ENCODE measurements at regions not wholly inside any gene's neighbourhood (a gene's known extent, or its start where the extent isn't known, plus 50 kb on each side); places are given as distances from the start of the nearest gene placed in this dataset.

DNA sequence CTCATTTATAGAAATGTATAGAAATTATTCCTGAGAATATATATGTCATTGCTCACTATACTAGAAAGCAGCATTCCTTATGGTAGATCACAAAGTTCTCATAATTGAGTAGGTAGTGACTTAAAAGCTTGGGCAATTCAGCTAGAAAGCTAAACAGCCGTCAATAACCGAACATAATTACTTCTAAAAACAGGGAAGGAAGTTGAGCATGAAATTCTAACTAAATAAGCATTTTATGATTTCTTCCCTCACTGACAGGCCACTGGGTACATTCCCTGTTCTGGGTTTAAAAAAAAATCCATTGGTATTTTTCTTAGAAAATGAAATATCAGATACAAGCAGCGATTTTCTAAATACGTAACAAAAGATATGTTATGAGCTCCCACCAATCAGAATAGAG, 91.1 kb upstream of the DAB2 start:
- Histone ChIP-seq H4K20me1 (ENCODE audit: low read length) (no peaks in the 10 kb centered on the region), H2AFZ (ENCODE audit: low read length) (no peak overlapping the region), H3K9ac (ENCODE audit: low read length) (no peak overlapping the region), H3K36me3 (ENCODE audit: low read depth, low read length) (no peaks in the 10 kb centered on the region), H3K27ac (ENCODE audit: low read length) (no peak overlapping the region), H3K4me2 (ENCODE audit: low read length) (no peak overlapping the region), H3K9me2 (replicated peaks; ENCODE audit: low read length) (no peaks in the 10 kb centered on the region), H3F3A (ENCODE audit: low read length, unreplicated experiment) (no peaks in the 10 kb centered on the region), H3K4me3 (ENCODE audit: low read length) (no peak overlapping the region), H3K27me3 (ENCODE audit: low read length) (no peaks in the 10 kb centered on the region), H3K79me2 (ENCODE audit: low read length) (no peaks in the 10 kb centered on the region), H3K9me3 (ENCODE audit: low read length) (no peaks in the 10 kb centered on the region), H3K4me1 (ENCODE audit: insufficient read depth, low read length) (peaks cover 54% of the 10 kb centered on the region)
- CTCF ChIA-PET = no interaction called here
- DNase-seq = no peak
- TF ChIP-seq CTCF (conservative IDR thresholded peaks at IDR 0.05; ENCODE audit: low read depth, low read length) = no peak
- no peak for TF ChIP-seq EZH2 (IDR thresholded peaks at IDR 0.05; ENCODE audit: low read length, unreplicated experiment)
- no peak for TF ChIP-seq EZH2phosphoT487 (IDR thresholded peaks at IDR 0.05; ENCODE audit: borderline replicate concordance, low read length)
- no peak for ATAC-seq
- intact Hi-C loops (cut with micrococcal nuclease) = no loop called here
- no TSS peak for BruUV-seq (replicated peaks)
- POLR2A ChIA-PET (ENCODE audit: unreplicated experiment) = no interaction called here

DNA sequence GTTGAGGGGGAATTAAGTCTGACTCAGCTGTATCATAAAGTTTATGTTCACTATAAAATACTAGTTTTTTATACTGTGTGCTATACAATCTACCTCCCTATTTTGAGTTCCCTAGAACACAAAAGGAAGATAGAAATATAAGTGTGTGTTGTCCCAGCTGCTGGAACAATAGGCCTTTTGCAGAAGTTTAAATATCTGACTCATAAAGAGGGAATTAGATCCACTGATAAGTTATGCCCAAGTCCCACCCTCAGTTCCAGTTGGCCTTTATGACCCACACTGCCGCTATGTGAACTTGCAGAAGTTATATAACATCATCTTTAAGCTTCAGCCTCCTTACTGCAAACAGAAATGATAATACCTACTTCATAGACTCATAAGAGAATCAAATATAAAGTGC, 88.5 kb upstream of the DAB2 start:
- no peak overlapping the region for H3K9ac ChIP-seq (ENCODE audit: low read length)
- H3F3A ChIP-seq (ENCODE audit: low read length, unreplicated experiment) = no peaks in the 10 kb centered on the region
- peaks cover 39% of the 10 kb centered on the region for H3K4me1 ChIP-seq (ENCODE audit: insufficient read depth, low read length)
- H3K9me3 ChIP-seq (ENCODE audit: low read length) = no peaks in the 10 kb centered on the region
- POLR2A ChIA-PET (ENCODE audit: unreplicated experiment) = interaction anchor here (0.6 kb wide), 1 partner anchor 11 kb away, joined by 3 read pairs; no protein-coding TSS in a partner anchor
- H3K9me2 ChIP-seq (replicated peaks; ENCODE audit: low read length) = no peaks in the 10 kb centered on the region
- no TSS peak for BruUV-seq (replicated peaks)
- ATAC-seq (peak; percentile 86), DNase-seq (peak; percentile 89)
- no peaks in the 10 kb centered on the region for H3K36me3 ChIP-seq (ENCODE audit: low read depth, low read length)
- H3K27ac ChIP-seq (ENCODE audit: low read length) = peak overlapping the region; percentile 4; the same call in 1 of the 2 replicates
- no peaks in the 10 kb centered on the region for H3K79me2 ChIP-seq (ENCODE audit: low read length)
- TF ChIP-seq CTCF (conservative IDR thresholded peaks at IDR 0.05; ENCODE audit: low read depth, low read length) (no peak), EZH2 (IDR thresholded peaks at IDR 0.05; ENCODE audit: low read length, unreplicated experiment) (no peak)
- H3K4me3 ChIP-seq (ENCODE audit: low read length) = no peak overlapping the region
- H4K20me1 ChIP-seq (ENCODE audit: low read length) = no peaks in the 10 kb centered on the region
- peak overlapping the region; percentile 32 for H3K4me2 ChIP-seq (ENCODE audit: low read length)
- intact Hi-C loops (cut with micrococcal nuclease) = loop anchor here (1.0 to 5.0 kb wide), 2 partner anchors 65 to 91 kb away; partner anchors contain the start of gene DAB2
- no peak overlapping the region for H2AFZ ChIP-seq (ENCODE audit: low read length)
- CTCF ChIA-PET = no interaction called here
- H3K27me3 ChIP-seq (ENCODE audit: low read length) = no peaks in the 10 kb centered on the region

DNA sequence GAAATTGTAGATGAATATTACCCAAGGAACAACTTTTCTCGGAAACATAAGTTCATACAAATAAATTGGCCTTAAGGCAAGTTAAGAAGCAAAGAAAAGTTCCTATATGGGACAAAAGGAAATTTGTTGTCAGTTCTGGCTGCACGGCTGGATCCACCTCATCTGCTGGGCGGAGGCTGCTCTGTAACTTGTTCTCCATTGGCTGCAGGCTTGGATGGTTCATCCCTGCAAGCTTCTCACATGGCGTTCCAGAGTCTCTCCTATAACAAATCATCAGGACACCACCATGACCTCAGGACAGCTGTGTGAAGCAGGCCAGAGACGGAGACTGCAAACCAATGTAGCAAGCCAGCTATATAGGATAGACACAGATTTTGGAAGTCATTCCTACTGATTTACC, 81.4 kb upstream of the DAB2 start:
- Histone ChIP-seq H3K27me3 (ENCODE audit: low read length) (no peaks in the 10 kb centered on the region), H3K9me3 (ENCODE audit: low read length) (no peaks in the 10 kb centered on the region), H3K4me2 (ENCODE audit: low read length) (no peak overlapping the region), H3K79me2 (ENCODE audit: low read length) (no peaks in the 10 kb centered on the region), H4K20me1 (ENCODE audit: low read length) (no peaks in the 10 kb centered on the region), H3K9me2 (replicated peaks; ENCODE audit: low read length) (no peaks in the 10 kb centered on the region), H3K9ac (ENCODE audit: low read length) (no peak overlapping the region), H3K4me1 (ENCODE audit: insufficient read depth, low read length) (peaks cover 17% of the 10 kb centered on the region), H3K4me3 (ENCODE audit: low read length) (no peak overlapping the region), H2AFZ (ENCODE audit: low read length) (no peak overlapping the region), H3K27ac (ENCODE audit: low read length) (no peak overlapping the region), H3K36me3 (ENCODE audit: low read depth, low read length) (no peaks in the 10 kb centered on the region), H3F3A (ENCODE audit: low read length, unreplicated experiment) (peaks cover 7% of the 10 kb centered on the region)
- no peak for DNase-seq
- ATAC-seq = no peak
- no TSS peak for BruUV-seq (replicated peaks)
- intact Hi-C loops (cut with micrococcal nuclease) = no loop called here
- ChIA-PET POLR2A (ENCODE audit: unreplicated experiment) (no interaction called here), CTCF (no interaction called here)
- TF ChIP-seq CTCF (conservative IDR thresholded peaks at IDR 0.05; ENCODE audit: low read depth, low read length) (no peak), EZH2phosphoT487 (IDR thresholded peaks at IDR 0.05; ENCODE audit: borderline replicate concordance, low read length) (no peak), EZH2 (IDR thresholded peaks at IDR 0.05; ENCODE audit: low read length, unreplicated experiment) (no peak)
